Activated naive CD4-positive, alpha-beta T cell treated with anti-CD3 and anti-CD28 coated beads for 36 hours (primary cell): ENCODE measurements at regions not wholly inside any gene's neighbourhood (a gene's known extent, or its start where the extent isn't known, plus 50 kb on each side); places are given as distances from the start of the nearest gene placed in this dataset.
"Not testable (repeated sequence)": the region's sequence is repeated elsewhere in the genome, so short reads cannot be mapped to it uniquely, and the experiment has no call there.

Experiments used
- CTCF ChIA-PET: fragments of 350-600 bp; sonication (Branson Sonifier 250); formaldehyde crosslinking; loops from one replicate; lab custom pipeline; 2021; ENCODE audit warnings: antibody characterized with exemption; lab: Charles Lee
- DNase-seq: peaks from one replicate; pipeline ENCODE4 v3.0.0-alpha.2; 2020
- H3K27ac Mint-ChIP-seq: one replicate; pipeline ENCODE4 v1.8.0; 2021; ENCODE audit warnings: mild to moderate bottlenecking, mixed read lengths
- H3K27me3 Mint-ChIP-seq: one replicate; pipeline ENCODE4 v1.8.0; 2021; ENCODE audit warnings: low read depth, mixed read lengths
- H3K36me3 Mint-ChIP-seq: one replicate; pipeline ENCODE4 v1.8.0; 2021; ENCODE audit warnings: low read depth, mixed read lengths
- H3K4me1 Mint-ChIP-seq: one replicate; pipeline ENCODE4 v1.8.0; 2021; ENCODE audit warnings: low read depth, mixed read lengths
- H3K4me3 Mint-ChIP-seq: one replicate; pipeline ENCODE4 v1.8.0; 2021; ENCODE audit warnings: mild to moderate bottlenecking, moderate library complexity, mixed read lengths
- H3K9me3 Mint-ChIP-seq: one replicate; pipeline ENCODE4 v1.8.0; 2021; ENCODE audit warnings: mixed read lengths
- intact Hi-C: fragments of 100-400 bp; cut with micrococcal nuclease; formaldehyde crosslinking; loops from one replicate; pipeline ENCODE4 v1.15.1; 2023

- Mint-ChIP-seq H3K27ac (no peak overlapping the region), H3K4me1 (no peaks in the 10 kb centered on the region), H3K36me3 (no peaks in the 10 kb centered on the region), H3K4me3 (no peak overlapping the region), H3K9me3 (no peaks in the 10 kb centered on the region), H3K27me3 (no peaks in the 10 kb centered on the region)
- intact Hi-C loops: no loop called here
- CTCF ChIA-PET: interaction anchor here (1.4 kb wide), 1 partner anchor 79 kb away, joined by 3 read pairs; no protein-coding TSS in a partner anchor
- DNase-seq: no peak
Measured at GRCh38 chr5:135739383-135739981, 95.0 kb upstream of the SLC25A48 start.

GRCh38 chr5:135738564-135738875, 95.9 kb upstream of the SLC25A48 start:
- H3K27ac Mint-ChIP-seq: no peak overlapping the region
- DNase-seq: no peak
- no peak overlapping the region for H3K4me3 Mint-ChIP-seq
- no peaks in the 10 kb centered on the region for H3K36me3 Mint-ChIP-seq
- CTCF ChIA-PET: no interaction called here
- intact Hi-C loops: no loop called here
- no peaks in the 10 kb centered on the region for H3K4me1 Mint-ChIP-seq
- no peaks in the 10 kb centered on the region for H3K27me3 Mint-ChIP-seq
- H3K9me3 Mint-ChIP-seq: no peaks in the 10 kb centered on the region

- CTCF ChIA-PET: no interaction called here
- Mint-ChIP-seq H3K27me3 (no peaks in the 10 kb centered on the region), H3K36me3 (no peaks in the 10 kb centered on the region), H3K4me1 (no peaks in the 10 kb centered on the region), H3K27ac (no peak overlapping the region), H3K4me3 (no peak overlapping the region), H3K9me3 (no peaks in the 10 kb centered on the region)
- intact Hi-C loops: no loop called here
- DNase-seq: no peak
Measured at GRCh38 chr5:135737701-135738563, 96.5 kb upstream of the SLC25A48 start.

GRCh38 chr5:135736952-135737351, 97.5 kb upstream of the SLC25A48 start:
- H3K4me3 Mint-ChIP-seq, H3K9me3 Mint-ChIP-seq, H3K36me3 Mint-ChIP-seq, CTCF ChIA-PET, H3K4me1 Mint-ChIP-seq, H3K27me3 Mint-ChIP-seq, DNase-seq, intact Hi-C loops, H3K27ac Mint-ChIP-seq: not testable (repeated sequence)

GRCh38 chr5:135735831-135736230, 98.6 kb upstream of the SLC25A48 start:
- no peaks in the 10 kb centered on the region for H3K9me3 Mint-ChIP-seq
- H3K27ac Mint-ChIP-seq: no peak overlapping the region
- H3K27me3 Mint-ChIP-seq: no peaks in the 10 kb centered on the region
- no peaks in the 10 kb centered on the region for H3K36me3 Mint-ChIP-seq
- H3K4me3 Mint-ChIP-seq: no peak overlapping the region
- DNase-seq: no peak
- CTCF ChIA-PET: no interaction called here
- intact Hi-C loops: no loop called here
- H3K4me1 Mint-ChIP-seq: no peaks in the 10 kb centered on the region

GRCh38 chr5:135734956-135735355, 99.5 kb upstream of the SLC25A48 start:
- DNase-seq, H3K4me3 Mint-ChIP-seq, H3K27me3 Mint-ChIP-seq, H3K9me3 Mint-ChIP-seq, H3K4me1 Mint-ChIP-seq, intact Hi-C loops, H3K36me3 Mint-ChIP-seq, CTCF ChIA-PET, H3K27ac Mint-ChIP-seq: not testable (repeated sequence)

GRCh38 chr5:135731034-135731433, 103.4 kb upstream of the SLC25A48 start:
- H3K27ac Mint-ChIP-seq, DNase-seq, H3K9me3 Mint-ChIP-seq, H3K4me1 Mint-ChIP-seq, H3K36me3 Mint-ChIP-seq, H3K27me3 Mint-ChIP-seq, intact Hi-C loops, CTCF ChIA-PET, H3K4me3 Mint-ChIP-seq: not testable (repeated sequence)

GRCh38 chr5:135730161-135730560, 104.3 kb upstream of the SLC25A48 start:
- H3K4me3 Mint-ChIP-seq, intact Hi-C loops, DNase-seq, H3K36me3 Mint-ChIP-seq, H3K4me1 Mint-ChIP-seq, H3K9me3 Mint-ChIP-seq, H3K27ac Mint-ChIP-seq, H3K27me3 Mint-ChIP-seq: not testable (repeated sequence)
- CTCF ChIA-PET: interaction anchor here (1.1 kb wide), 1 partner anchor 481 kb away, joined by 3 read pairs; no protein-coding TSS in a partner anchor

- Mint-ChIP-seq H3K27me3 (peaks cover 6% of the 10 kb centered on the region), H3K36me3 (no peaks in the 10 kb centered on the region), H3K4me1 (no peaks in the 10 kb centered on the region), H3K4me3 (no peak overlapping the region), H3K9me3 (no peaks in the 10 kb centered on the region), H3K27ac (no peak overlapping the region)
- intact Hi-C loops: no loop called here
- no peak for DNase-seq
- CTCF ChIA-PET: interaction anchor here (1.1 to 1.8 kb wide), 2 partner anchors 101 to 482 kb away, joined by 3 to 6 read pairs; no protein-coding TSS in a partner anchor
Measured at GRCh38 chr5:135729321-135729786, 105.1 kb upstream of the SLC25A48 start.

- Mint-ChIP-seq H3K36me3 (no peaks in the 10 kb centered on the region), H3K4me3 (no peak overlapping the region), H3K4me1 (no peaks in the 10 kb centered on the region), H3K27me3 (peaks cover 6% of the 10 kb centered on the region), H3K27ac (no peak overlapping the region), H3K9me3 (no peaks in the 10 kb centered on the region)
- no peak for DNase-seq
- intact Hi-C loops: no loop called here
- CTCF ChIA-PET: no interaction called here
Measured at GRCh38 chr5:135724617-135725016, 109.8 kb upstream of the SLC25A48 start.

GRCh38 chr5:135723491-135723890, 111.0 kb upstream of the SLC25A48 start:
- Mint-ChIP-seq H3K27me3 (peaks cover 8% of the 10 kb centered on the region), H3K4me1 (no peaks in the 10 kb centered on the region), H3K9me3 (no peaks in the 10 kb centered on the region), H3K27ac (no peak overlapping the region), H3K36me3 (no peaks in the 10 kb centered on the region), H3K4me3 (no peak overlapping the region)
- DNase-seq: no peak
- CTCF ChIA-PET: no interaction called here
- intact Hi-C loops: no loop called here

GRCh38 chr5:135721548-135722090, 112.8 kb upstream of the SLC25A48 start:
- Mint-ChIP-seq H3K36me3 (no peaks in the 10 kb centered on the region), H3K27ac (no peak overlapping the region), H3K4me1 (no peaks in the 10 kb centered on the region), H3K27me3 (peaks cover 7% of the 10 kb centered on the region), H3K9me3 (no peaks in the 10 kb centered on the region), H3K4me3 (no peak overlapping the region)
- CTCF ChIA-PET: no interaction called here
- intact Hi-C loops: no loop called here
- DNase-seq: no peak

- CTCF ChIA-PET: no interaction called here
- intact Hi-C loops: no loop called here
- Mint-ChIP-seq H3K27ac (no peak overlapping the region), H3K36me3 (no peaks in the 10 kb centered on the region), H3K4me1 (no peaks in the 10 kb centered on the region), H3K4me3 (no peak overlapping the region), H3K9me3 (no peaks in the 10 kb centered on the region), H3K27me3 (peaks cover 5% of the 10 kb centered on the region)
- no peak for DNase-seq
Measured at GRCh38 chr5:135720191-135720590, 114.3 kb upstream of the SLC25A48 start.
